HG03196 (cell line): ENCODE measurements at regions not wholly inside any gene's neighbourhood (a gene's known extent, or its start where the extent isn't known, plus 50 kb on each side); places are given as distances from the start of the nearest gene placed in this dataset.
A peak's percentile ranks its signal among the peaks of the same experiment; 100 is the strongest.
"Not testable (repeated sequence)": the region's sequence is repeated elsewhere in the genome, so short reads cannot be mapped to it uniquely, and the experiment has no call there.

Experiments used
- ATAC-seq: cut with Tn5 transposase; IDR thresholded peaks from one replicate; pipeline ENCODE4 v1.9.1; 2021; ENCODE audit not compliant: unreplicated experiment

GRCh38 chr15:88965097-88965496 is 51.9 kb upstream of the MFGE8 start:
- ATAC-seq: not testable (repeated sequence)

- ATAC-seq: no peak
Measured at GRCh38 chr15:88970232-88970631, 57.1 kb upstream of the MFGE8 start.

GRCh38 chr15:88974392-88974791 is 61.2 kb upstream of the MFGE8 start:
- no peak for ATAC-seq

GRCh38 chr15:88975891-88976290 is 62.7 kb upstream of the MFGE8 start:
- no peak for ATAC-seq

GRCh38 chr15:88976656-88977055 is 63.5 kb upstream of the MFGE8 start:
- no peak for ATAC-seq

- ATAC-seq: no peak
Measured at GRCh38 chr15:88979674-88980073, 66.5 kb upstream of the MFGE8 start.

GRCh38 chr15:88980498-88980897 is 67.3 kb upstream of the MFGE8 start:
- ATAC-seq: no peak

GRCh38 chr15:88981244-88982215 is 68.4 kb upstream of the MFGE8 start:
- no peak for ATAC-seq

GRCh38 chr15:88982304-88982945 is 69.2 kb upstream of the MFGE8 start:
- ATAC-seq: peak; percentile 98

GRCh38 chr15:88982946-88983342 is 69.8 kb upstream of the MFGE8 start:
- ATAC-seq: no peak

- no peak for ATAC-seq
Measured at GRCh38 chr15:88983861-88984429, 70.8 kb upstream of the MFGE8 start.

- no peak for ATAC-seq
Measured at GRCh38 chr15:88985547-88986393, 72.6 kb upstream of the MFGE8 start.

GRCh38 chr15:88986949-88987590 is 73.9 kb upstream of the MFGE8 start:
- no peak for ATAC-seq

- no peak for ATAC-seq
Measured at GRCh38 chr15:88987591-88987933, 74.4 kb upstream of the MFGE8 start.

- no peak for ATAC-seq
Measured at GRCh38 chr15:88987934-88988671, 74.9 kb upstream of the MFGE8 start.

GRCh38 chr15:88989578-88989977 is 76.4 kb upstream of the MFGE8 start:
- ATAC-seq: no peak

- ATAC-seq: no peak
Measured at GRCh38 chr15:88990185-88990679, 77.1 kb upstream of the MFGE8 start.

GRCh38 chr15:88992216-88992615 is 79.0 kb upstream of the MFGE8 start:
- ATAC-seq: no peak

- no peak for ATAC-seq
Measured at GRCh38 chr15:88992912-88993376, 79.8 kb upstream of the MFGE8 start.

GRCh38 chr15:88993662-88994061 is 80.5 kb upstream of the MFGE8 start:
- no peak for ATAC-seq
